ENCODE measurements at regions not wholly inside any gene's neighbourhood (a gene's known extent, or its start where the extent isn't known, plus 50 kb on each side); places are given as distances from the start of the nearest gene placed in this dataset.

DNA sequence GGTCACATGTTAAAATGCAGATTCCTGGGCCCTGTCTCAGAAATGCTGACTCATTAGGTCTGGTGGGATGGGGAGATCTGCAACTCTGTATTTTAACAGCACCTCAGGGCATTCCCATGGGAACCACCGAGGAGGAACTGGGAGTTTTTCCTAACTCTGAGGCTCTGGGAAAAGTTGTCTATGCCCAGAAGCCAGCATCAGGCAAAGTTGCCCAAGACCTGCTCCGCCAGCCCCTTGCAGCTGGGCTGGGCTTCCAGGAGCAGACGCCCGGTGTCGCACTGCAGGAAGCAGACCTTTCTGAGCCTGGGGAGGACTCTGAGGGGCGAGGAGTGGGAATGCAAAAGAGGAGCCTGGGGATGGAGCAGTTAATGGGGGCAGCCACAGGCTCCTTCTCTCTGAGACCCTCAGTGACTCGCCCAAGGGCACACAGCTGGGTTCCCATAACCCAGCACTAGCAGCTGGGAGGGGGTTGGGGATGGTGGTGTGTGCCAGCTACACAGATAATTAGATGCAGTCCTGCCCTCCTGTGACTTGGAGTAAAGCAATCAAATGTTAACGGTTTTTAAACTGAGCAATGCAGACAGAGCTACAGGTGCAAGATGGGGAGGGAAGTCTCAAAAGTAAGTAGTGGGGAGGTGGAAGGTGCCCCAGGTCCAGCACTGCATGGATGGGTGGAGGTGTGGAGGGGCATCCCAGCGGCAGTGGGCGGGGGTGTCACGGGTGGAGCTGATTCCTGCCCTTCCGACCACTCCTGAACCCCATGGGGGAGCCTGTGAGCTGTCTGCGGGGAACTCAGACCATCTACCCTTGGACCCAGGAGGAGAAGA lies 100.4 kb downstream of the LSM3 start:
- TF ChIP-seq EZH2 (IDR thresholded peaks at IDR 0.05; ENCODE audit: borderline replicate concordance, low read depth, low read length, poor library complexity, severe bottlenecking): no peak
- TF ChIP-seq, protein P1, sequence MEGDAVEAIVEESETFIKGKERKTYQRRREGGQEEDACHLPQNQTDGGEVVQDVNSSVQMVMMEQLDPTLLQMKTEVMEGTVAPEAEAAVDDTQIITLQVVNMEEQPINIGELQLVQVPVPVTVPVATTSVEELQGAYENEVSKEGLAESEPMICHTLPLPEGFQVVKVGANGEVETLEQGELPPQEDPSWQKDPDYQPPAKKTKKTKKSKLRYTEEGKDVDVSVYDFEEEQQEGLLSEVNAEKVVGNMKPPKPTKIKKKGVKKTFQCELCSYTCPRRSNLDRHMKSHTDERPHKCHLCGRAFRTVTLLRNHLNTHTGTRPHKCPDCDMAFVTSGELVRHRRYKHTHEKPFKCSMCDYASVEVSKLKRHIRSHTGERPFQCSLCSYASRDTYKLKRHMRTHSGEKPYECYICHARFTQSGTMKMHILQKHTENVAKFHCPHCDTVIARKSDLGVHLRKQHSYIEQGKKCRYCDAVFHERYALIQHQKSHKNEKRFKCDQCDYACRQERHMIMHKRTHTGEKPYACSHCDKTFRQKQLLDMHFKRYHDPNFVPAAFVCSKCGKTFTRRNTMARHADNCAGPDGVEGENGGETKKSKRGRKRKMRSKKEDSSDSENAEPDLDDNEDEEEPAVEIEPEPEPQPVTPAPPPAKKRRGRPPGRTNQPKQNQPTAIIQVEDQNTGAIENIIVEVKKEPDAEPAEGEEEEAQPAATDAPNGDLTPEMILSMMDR (conservative IDR thresholded peaks at IDR 0.05; ENCODE audit: low read depth, low read length): no peak

Measured in A673 (cell line).